ENCODE measurements at regions not wholly inside any gene's neighbourhood (a gene's known extent, or its start where the extent isn't known, plus 50 kb on each side); places are given as distances from the start of the nearest gene placed in this dataset.

DNA sequence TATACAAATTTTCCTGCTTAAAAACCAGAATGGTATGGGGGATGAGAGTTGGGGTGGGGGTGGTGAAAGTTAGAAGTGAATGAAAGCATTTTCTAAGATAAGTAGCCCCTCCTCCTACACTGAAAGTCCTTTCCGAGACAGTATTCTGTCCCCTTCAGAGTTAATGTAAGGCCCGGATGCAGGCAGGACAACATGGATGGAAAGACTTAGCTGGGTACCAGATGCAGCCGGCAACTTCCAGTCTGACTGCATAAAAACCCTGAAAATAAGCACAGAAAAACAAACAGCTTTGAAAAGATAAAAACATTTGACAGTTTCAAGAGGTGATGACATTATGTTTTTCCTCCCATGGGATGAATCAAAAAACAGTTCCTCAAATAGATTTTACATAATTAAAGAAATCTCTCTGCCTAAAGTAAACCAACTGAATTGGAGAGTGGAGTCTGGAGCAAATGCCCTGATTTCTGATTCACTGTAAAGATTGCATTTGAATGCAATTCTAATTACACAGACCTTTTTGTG lies 196.3 kb downstream of the GPAT3 start:
- TF ChIP-seq EZH2phosphoT487 (IDR thresholded peaks at IDR 0.05; ENCODE audit: insufficient read depth, low read depth) (no peak), EZH2 (IDR thresholded peaks at IDR 0.05; ENCODE audit: insufficient read depth, poor library complexity, severe bottlenecking) (no peak)
